Endodermal cell (in vitro differentiated cells): ENCODE measurements at regions not wholly inside any gene's neighbourhood (a gene's known extent, or its start where the extent isn't known, plus 50 kb on each side); places are given as distances from the start of the nearest gene placed in this dataset.

Experiments
- DNase-seq: peaks from one replicate; pipeline ENCODE4 v3.0.0-alpha.2; 2017
- H3K27ac ChIP-seq: 2 replicates; pipeline ENCODE4 v1.5.1; 2013; ENCODE audit warnings: mild to moderate bottlenecking, low read depth, low read length, moderate library complexity
- H3K27me3 ChIP-seq: 2 replicates; pipeline ENCODE4 v1.6.1; 2013; ENCODE audit warnings: mild to moderate bottlenecking, low read length, moderate library complexity; ENCODE audit not compliant: insufficient read depth, control insufficient read depth, poor library complexity, severe bottlenecking
- H3K36me3 ChIP-seq: 2 replicates; pipeline ENCODE4 v1.7.0; 2013; ENCODE audit warnings: mild to moderate bottlenecking, low read length, moderate library complexity; ENCODE audit not compliant: control insufficient read depth, insufficient read depth
- H3K4me1 ChIP-seq: one replicate; pipeline ENCODE4 v1.7.0; 2013; ENCODE audit warnings: low read length; ENCODE audit not compliant: control insufficient read depth, insufficient read depth
- H3K4me3 ChIP-seq: 2 replicates; pipeline ENCODE4 v1.5.1; 2013; ENCODE audit warnings: mild to moderate bottlenecking, low read length, moderate library complexity
- H3K9ac ChIP-seq: 2 replicates; pipeline ENCODE4 v1.6.1; 2013; ENCODE audit warnings: mild to moderate bottlenecking, low read length, moderate library complexity; ENCODE audit not compliant: poor library complexity, severe bottlenecking; ENCODE audit errors: extremely low read depth
- H3K9me3 ChIP-seq: 2 replicates; pipeline ENCODE4 v1.6.1; 2013; ENCODE audit warnings: mild to moderate bottlenecking, low read length, moderate library complexity; ENCODE audit not compliant: control insufficient read depth
- H3K27ac Mint-ChIP-seq: 2 replicates; pipeline ENCODE4 v1.8.0; 2020; ENCODE audit warnings: mixed read lengths
- H3K27me3 Mint-ChIP-seq: 2 replicates; pipeline ENCODE4 v1.8.0; 2021; ENCODE audit warnings: mild to moderate bottlenecking, mixed read lengths; ENCODE audit not compliant: insufficient read depth
- H3K36me3 Mint-ChIP-seq: 2 replicates; pipeline ENCODE4 v1.8.0; 2020; ENCODE audit warnings: low read depth, mixed read lengths
- H3K4me1 Mint-ChIP-seq: 2 replicates; pipeline ENCODE4 v1.8.0; 2020; ENCODE audit warnings: mixed read lengths
- H3K4me3 Mint-ChIP-seq: 2 replicates; pipeline ENCODE4 v1.8.0; 2020; ENCODE audit warnings: mild to moderate bottlenecking, moderate library complexity, mixed read lengths
- H3K9me3 Mint-ChIP-seq: 2 replicates; pipeline ENCODE4 v1.8.0; 2020; ENCODE audit warnings: mild to moderate bottlenecking, mixed read lengths
- CTCF ChIP-seq: fragments of 200-600 bp; sonication (generic); conservative IDR thresholded peaks from 2 replicates; pipeline ENCODE4 v1.5.0; 2021; ENCODE audit warnings: antibody characterized with exemption, mild to moderate bottlenecking
- WGBS, 2 experiments: methylation state at CpG; one replicate each; pipeline versions ENCODE4 v1.1.5 to v1.1.7; 2013; ENCODE audit warnings: missing lambda C conversion rate in 2 of 2, mixed read lengths in 1 of 2; ENCODE audit not compliant: insufficient coverage in 1 of 2, insufficient read length in 1 of 2; 5-methylcytosine and 5-hydroxymethylcytosine counted together

DNA sequence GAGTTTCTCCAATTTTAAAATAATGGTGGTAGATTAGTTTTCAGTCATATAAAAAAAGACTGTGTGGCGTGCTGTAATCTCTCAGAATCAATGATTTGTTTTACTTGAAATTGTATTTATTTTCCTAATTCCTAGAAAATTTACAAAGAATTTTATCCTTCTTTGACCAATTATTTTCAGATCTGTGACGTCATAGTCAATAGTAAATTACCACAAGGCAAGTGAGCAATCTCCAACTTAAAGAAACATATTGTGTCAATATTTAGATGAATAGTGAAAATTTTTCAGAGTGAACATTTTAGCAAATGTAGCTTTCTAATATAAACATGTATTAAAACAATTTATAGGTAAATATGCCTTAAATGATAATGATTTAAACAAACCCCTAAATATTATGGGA is 829.6 kb downstream of the CDY2B start:
- TF ChIP-seq CTCF, result no peak
- Mint-ChIP-seq H3K4me1 (no peaks in the 10 kb centered on the region), H3K36me3 (no peaks in the 10 kb centered on the region), H3K27me3 (no peaks in the 10 kb centered on the region), H3K4me3 (no peak overlapping the region), H3K9me3 (no peaks in the 10 kb centered on the region), H3K27ac (no peak overlapping the region)
- H3K9me3 ChIP-seq, result no peaks in the 10 kb centered on the region
- H3K27me3 ChIP-seq, result no peaks in the 10 kb centered on the region
- no peaks in the 10 kb centered on the region for H3K36me3 ChIP-seq
- no peak overlapping the region for H3K27ac ChIP-seq
- H3K9ac ChIP-seq, result no peak overlapping the region
- WGBS, 2 experiments, result 86% methylated on average over 1 of the region's 2 CpGs; no CpG with 5 or more reads in 1 of the 2 experiments
- no peaks in the 10 kb centered on the region for H3K4me1 ChIP-seq
- no peak overlapping the region for H3K4me3 ChIP-seq
- no peak for DNase-seq

DNA sequence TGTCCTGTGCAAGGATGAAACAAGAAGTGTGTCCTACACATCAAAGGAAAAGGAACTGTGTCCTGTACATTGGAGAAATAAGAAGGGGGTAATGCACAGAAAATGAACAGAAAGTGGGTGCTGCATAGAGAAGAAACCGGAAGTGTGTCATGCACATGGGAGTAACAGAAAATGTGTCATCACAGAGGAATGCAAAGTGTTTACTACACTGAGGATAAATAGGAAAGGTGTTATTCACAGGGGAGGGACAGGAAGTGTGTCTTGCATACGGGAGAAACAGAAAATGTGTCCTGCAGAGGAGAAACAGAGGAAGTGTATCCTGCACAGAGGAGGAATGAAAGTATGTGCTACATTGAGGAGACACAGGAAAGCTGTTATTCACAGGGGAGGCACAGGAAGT is 834.9 kb downstream of the CDY2B start:
- no peaks in the 10 kb centered on the region for H3K9me3 ChIP-seq
- DNase-seq, result no peak
- no peaks in the 10 kb centered on the region for H3K4me1 ChIP-seq
- H3K4me3 Mint-ChIP-seq, result no peak overlapping the region
- no peak for TF ChIP-seq CTCF
- H3K27me3 ChIP-seq, result no peaks in the 10 kb centered on the region
- no peaks in the 10 kb centered on the region for H3K27me3 Mint-ChIP-seq
- no peaks in the 10 kb centered on the region for H3K36me3 ChIP-seq
- WGBS, 2 experiments, result 89 to 100% methylated on average over 2 of the region's 2 CpGs
- no peak overlapping the region for H3K4me3 ChIP-seq
- no peak overlapping the region for H3K27ac ChIP-seq
- H3K4me1 Mint-ChIP-seq, result no peaks in the 10 kb centered on the region
- no peaks in the 10 kb centered on the region for H3K9me3 Mint-ChIP-seq
- no peak overlapping the region for H3K27ac Mint-ChIP-seq
- no peaks in the 10 kb centered on the region for H3K36me3 Mint-ChIP-seq
- no peak overlapping the region for H3K9ac ChIP-seq

- no peaks in the 10 kb centered on the region for H3K9me3 ChIP-seq
- no peak for TF ChIP-seq CTCF
- WGBS, 2 experiments, result 95 to 100% methylated on average over 1 to 4 of the region's 4 CpGs
- no peak overlapping the region for H3K9ac ChIP-seq
- no peak overlapping the region for H3K27ac Mint-ChIP-seq
- H3K4me3 ChIP-seq, result no peak overlapping the region
- H3K36me3 ChIP-seq, result no peaks in the 10 kb centered on the region
- H3K9me3 Mint-ChIP-seq, result no peaks in the 10 kb centered on the region
- H3K27me3 Mint-ChIP-seq, result no peaks in the 10 kb centered on the region
- DNase-seq, result no peak
- no peaks in the 10 kb centered on the region for H3K27me3 ChIP-seq
- no peak overlapping the region for H3K27ac ChIP-seq
- H3K4me1 Mint-ChIP-seq, result no peaks in the 10 kb centered on the region
- no peaks in the 10 kb centered on the region for H3K36me3 Mint-ChIP-seq
- no peaks in the 10 kb centered on the region for H3K4me1 ChIP-seq
- H3K4me3 Mint-ChIP-seq, result no peak overlapping the region
Observed at GRCh38 chrY:17044723-17045122, 835.3 kb downstream of the CDY2B start.
